KMS-11 (cell line): ENCODE measurements at regions not wholly inside any gene's neighbourhood (a gene's known extent, or its start where the extent isn't known, plus 50 kb on each side); places are given as distances from the start of the nearest gene placed in this dataset.

Source experiments
- H2AFZ ChIP-seq: fragments of 200-600 bp; sonication (generic); 2 replicates; pipeline ENCODE4 v1.6.1; 2016; ENCODE audit warnings: antibody characterized with exemption, mixed run types, low read depth
- H3K27ac ChIP-seq: fragments of 200-600 bp; sonication (generic); 2 replicates; pipeline ENCODE4 v1.6.1; 2016; ENCODE audit warnings: mild to moderate bottlenecking, mixed run types
- H3K27me3 ChIP-seq: fragments of 200-600 bp; sonication (generic); 2 replicates; pipeline ENCODE4 v1.6.1; 2017; ENCODE audit warnings: mild to moderate bottlenecking, low read depth, mixed run types, moderate library complexity; ENCODE audit not compliant: insufficient read depth
- H3K36me3 ChIP-seq: fragments of 200-600 bp; sonication (generic); 2 replicates; pipeline ENCODE4 v1.6.1; 2017; ENCODE audit warnings: mild to moderate bottlenecking, mixed run types; ENCODE audit not compliant: insufficient read depth
- H3K4me1 ChIP-seq: fragments of 200-600 bp; sonication (generic); 2 replicates; pipeline ENCODE4 v1.6.1; 2016; ENCODE audit warnings: mild to moderate bottlenecking, low read depth, mixed run types; ENCODE audit not compliant: poor library complexity, severe bottlenecking
- H3K4me2 ChIP-seq: fragments of 200-600 bp; sonication (generic); 2 replicates; pipeline ENCODE4 v1.7.0; 2016; ENCODE audit warnings: mild to moderate bottlenecking, mixed run types
- H3K4me3 ChIP-seq: fragments of 200-600 bp; sonication (generic); IDR thresholded peaks from 2 replicates; pipeline ENCODE4 v1.6.1; 2017; ENCODE audit warnings: low read depth, low read length, mixed read lengths; ENCODE audit not compliant: insufficient read depth
- H3K79me2 ChIP-seq: fragments of 200-600 bp; sonication (generic); 2 replicates; pipeline ENCODE4 v1.6.1; 2016; ENCODE audit warnings: low read depth, mixed run types; ENCODE audit not compliant: insufficient read depth
- H3K9ac ChIP-seq: fragments of 200-600 bp; sonication (generic); 2 replicates; pipeline ENCODE4 v1.6.1; 2016; ENCODE audit warnings: mild to moderate bottlenecking, mixed run types
- H4K20me1 ChIP-seq: fragments of 200-600 bp; sonication (generic); 2 replicates; pipeline ENCODE4 v1.6.1; 2016; ENCODE audit warnings: mild to moderate bottlenecking, mixed run types; ENCODE audit not compliant: insufficient read depth
- CTCF ChIP-seq: fragments of 200-600 bp; sonication (generic); conservative IDR thresholded peaks from 2 replicates; pipeline ENCODE4 v1.6.1; 2017; ENCODE audit warnings: low read depth, mild to moderate bottlenecking, antibody characterized with exemption, low read length, moderate library complexity, mixed read lengths

GRCh38 chr12:92518071-92518470 is 184.7 kb upstream of the PLEKHG7 start:
- Histone ChIP-seq H3K27ac (no peak overlapping the region), H3K79me2 (no peaks in the 10 kb centered on the region), H3K4me1 (no peaks in the 10 kb centered on the region), H3K9ac (no peak overlapping the region), H3K36me3 (no peaks in the 10 kb centered on the region), H3K4me3 (no peak overlapping the region), H3K27me3 (no peaks in the 10 kb centered on the region), H2AFZ (no peak overlapping the region), H4K20me1 (no peaks in the 10 kb centered on the region), H3K4me2 (no peak overlapping the region)
- TF ChIP-seq CTCF = no peak

- Histone ChIP-seq H3K4me2 (no peak overlapping the region), H3K9ac (no peak overlapping the region), H3K36me3 (no peaks in the 10 kb centered on the region), H3K4me3 (no peak overlapping the region), H3K27ac (no peak overlapping the region), H3K79me2 (no peaks in the 10 kb centered on the region), H4K20me1 (no peaks in the 10 kb centered on the region), H3K27me3 (no peaks in the 10 kb centered on the region), H3K4me1 (no peaks in the 10 kb centered on the region), H2AFZ (no peak overlapping the region)
- TF ChIP-seq CTCF = no peak
Observed at GRCh38 chr12:92516277-92516600, 186.6 kb upstream of the PLEKHG7 start.

GRCh38 chr12:92513231-92513730 is 189.5 kb upstream of the PLEKHG7 start:
- Histone ChIP-seq H3K27me3 (no peaks in the 10 kb centered on the region), H3K4me1 (no peaks in the 10 kb centered on the region), H3K27ac (no peak overlapping the region), H3K4me2 (no peak overlapping the region), H2AFZ (no peak overlapping the region), H3K36me3 (no peaks in the 10 kb centered on the region), H3K4me3 (no peak overlapping the region), H3K79me2 (no peaks in the 10 kb centered on the region), H4K20me1 (no peaks in the 10 kb centered on the region), H3K9ac (no peak overlapping the region)
- TF ChIP-seq CTCF = no peak

- Histone ChIP-seq H3K36me3 (no peaks in the 10 kb centered on the region), H4K20me1 (no peaks in the 10 kb centered on the region), H3K4me1 (no peaks in the 10 kb centered on the region), H3K9ac (no peak overlapping the region), H3K79me2 (no peaks in the 10 kb centered on the region), H3K27me3 (no peaks in the 10 kb centered on the region), H3K4me2 (no peak overlapping the region), H3K27ac (no peak overlapping the region), H2AFZ (no peak overlapping the region), H3K4me3 (no peak overlapping the region)
- no peak for TF ChIP-seq CTCF
Observed at GRCh38 chr12:92511786-92512185, 191.0 kb upstream of the PLEKHG7 start.
